ENCODE measurements at regions not wholly inside any gene's neighbourhood (a gene's known extent, or its start where the extent isn't known, plus 50 kb on each side); places are given as distances from the start of the nearest gene placed in this dataset.

- TF ChIP-seq, protein P1, sequence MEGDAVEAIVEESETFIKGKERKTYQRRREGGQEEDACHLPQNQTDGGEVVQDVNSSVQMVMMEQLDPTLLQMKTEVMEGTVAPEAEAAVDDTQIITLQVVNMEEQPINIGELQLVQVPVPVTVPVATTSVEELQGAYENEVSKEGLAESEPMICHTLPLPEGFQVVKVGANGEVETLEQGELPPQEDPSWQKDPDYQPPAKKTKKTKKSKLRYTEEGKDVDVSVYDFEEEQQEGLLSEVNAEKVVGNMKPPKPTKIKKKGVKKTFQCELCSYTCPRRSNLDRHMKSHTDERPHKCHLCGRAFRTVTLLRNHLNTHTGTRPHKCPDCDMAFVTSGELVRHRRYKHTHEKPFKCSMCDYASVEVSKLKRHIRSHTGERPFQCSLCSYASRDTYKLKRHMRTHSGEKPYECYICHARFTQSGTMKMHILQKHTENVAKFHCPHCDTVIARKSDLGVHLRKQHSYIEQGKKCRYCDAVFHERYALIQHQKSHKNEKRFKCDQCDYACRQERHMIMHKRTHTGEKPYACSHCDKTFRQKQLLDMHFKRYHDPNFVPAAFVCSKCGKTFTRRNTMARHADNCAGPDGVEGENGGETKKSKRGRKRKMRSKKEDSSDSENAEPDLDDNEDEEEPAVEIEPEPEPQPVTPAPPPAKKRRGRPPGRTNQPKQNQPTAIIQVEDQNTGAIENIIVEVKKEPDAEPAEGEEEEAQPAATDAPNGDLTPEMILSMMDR (IDR thresholded peaks at IDR 0.05; ENCODE audit: extremely low read depth, insufficient read depth, missing control alignments): no peak
- DNase-seq (ENCODE audit: low spot score): no peak
- in situ Hi-C loops (cut with MboI; ENCODE audit: low pct_unique_long_range_greater_than_20kb, low sequenced_read_pairs, unreplicated experiment): no loop called here
Measured at GRCh38 chr7:127530148-127530547, 55.2 kb downstream of the GCC1 start.

- DNase-seq (ENCODE audit: low spot score): no peak
- in situ Hi-C loops (cut with MboI; ENCODE audit: low pct_unique_long_range_greater_than_20kb, low sequenced_read_pairs, unreplicated experiment): no loop called here
- TF ChIP-seq, protein P1 (IDR thresholded peaks at IDR 0.05; ENCODE audit: extremely low read depth, insufficient read depth, missing control alignments): no peak
Measured at GRCh38 chr7:127527561-127527960, 57.8 kb downstream of the GCC1 start.

- in situ Hi-C loops (cut with MboI; ENCODE audit: low pct_unique_long_range_greater_than_20kb, low sequenced_read_pairs, unreplicated experiment): no loop called here
- DNase-seq (ENCODE audit: low spot score): no peak
- TF ChIP-seq, protein P1 (IDR thresholded peaks at IDR 0.05; ENCODE audit: extremely low read depth, insufficient read depth, missing control alignments): no peak
Measured at GRCh38 chr7:127525866-127526480, 59.4 kb downstream of the GCC1 start.

DNA sequence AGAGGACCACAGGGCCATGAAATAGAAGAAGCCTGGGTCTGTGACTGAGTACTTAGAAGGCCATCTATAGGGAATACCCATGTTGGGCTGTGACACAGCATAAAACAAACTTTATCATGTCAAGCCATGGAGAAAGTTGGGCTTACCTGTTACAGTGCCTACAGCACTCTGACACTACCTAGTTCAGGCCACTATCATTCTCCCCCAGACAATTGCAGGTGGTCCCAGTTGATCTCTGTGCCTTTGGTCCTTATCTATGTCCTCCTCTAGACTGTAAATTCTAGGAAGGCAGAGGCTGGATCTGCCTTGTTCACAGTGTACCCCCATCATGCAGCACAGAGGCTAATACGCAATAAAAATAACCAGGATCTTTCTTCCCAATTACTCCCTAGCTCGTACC lies 69.1 kb downstream of the GCC1 start:
- in situ Hi-C loops (cut with MboI; ENCODE audit: low pct_unique_long_range_greater_than_20kb, low sequenced_read_pairs, unreplicated experiment): no loop called here
- TF ChIP-seq, protein P1 (IDR thresholded peaks at IDR 0.05; ENCODE audit: extremely low read depth, insufficient read depth, missing control alignments): no peak
- DNase-seq (ENCODE audit: low spot score): no peak

- TF ChIP-seq, protein P1 (IDR thresholded peaks at IDR 0.05; ENCODE audit: extremely low read depth, insufficient read depth, missing control alignments): peak; percentile 24
- in situ Hi-C loops (cut with MboI; ENCODE audit: low pct_unique_long_range_greater_than_20kb, low sequenced_read_pairs, unreplicated experiment): no loop called here
- DNase-seq (ENCODE audit: low spot score): peak; percentile 30
Measured at GRCh38 chr7:127514499-127514898, 70.9 kb downstream of the GCC1 start.

- TF ChIP-seq, protein P1 (IDR thresholded peaks at IDR 0.05; ENCODE audit: extremely low read depth, insufficient read depth, missing control alignments): no peak
- no peak for DNase-seq (ENCODE audit: low spot score)
- in situ Hi-C loops (cut with MboI; ENCODE audit: low pct_unique_long_range_greater_than_20kb, low sequenced_read_pairs, unreplicated experiment): no loop called here
Measured at GRCh38 chr7:127513311-127513710, 72.1 kb downstream of the GCC1 start.

All from GM13977 (cell line).